HCT116 (cell line): ENCODE measurements at regions not wholly inside any gene's neighbourhood (a gene's known extent, or its start where the extent isn't known, plus 50 kb on each side); places are given as distances from the start of the nearest gene placed in this dataset.

Experiments
- ATAC-seq: fragments of 200-7000 bp; cut with Tn5 transposase; 2 replicates; pipeline ENCODE4 v1.9.1; 2020; ENCODE audit warnings: mild to moderate bottlenecking, moderate library complexity
- BruUV-seq: library from RNA; stranded (reverse); fragments of 400-500 nt; replicated peaks from 2 replicates; lab custom pipeline; 2021; lab: Mats Ljungman, UMichigan
- CTCF ChIA-PET: fragments of 300-600 bp; sonication (Branson Sonifier 250); formaldehyde crosslinking; loops from one replicate; lab custom pipeline; 2021; ENCODE audit warnings: antibody characterized with exemption; lab: Charles Lee
- POLR2A ChIA-PET: fragments of 300-600, 350-600 bp; sonication (Branson Sonifier 250); formaldehyde crosslinking; loops from one replicate; lab custom pipeline; 2021; ENCODE audit warnings: antibody characterized with exemption; lab: Charles Lee
- RAD21 ChIA-PET, 2 experiments: fragments of 300-600 bp; sonication (Branson Sonifier 250); formaldehyde crosslinking; loops; one replicate each; lab custom pipeline; 2023; ENCODE audit warnings: low total read pairs in 2 of 2; ENCODE audit not compliant: uncharacterized antibody in 2 of 2, unreplicated experiment in 2 of 2, low non-redundant PET in 1 of 2; lab: Charles Lee
- DNase-seq: peaks from one replicate; pipeline ENCODE4 v3.0.0-alpha.2; 2010; ENCODE audit warnings: low read depth, low spot score
- H2AFZ ChIP-seq: fragments of 200-600 bp; shearing (Covaris generic), sonication (generic); 2 replicates; pipeline ENCODE4 v1.6.1; 2017; ENCODE audit warnings: low read depth, mixed run types, mixed read lengths, antibody characterized with exemption, low read length; ENCODE audit not compliant: poor library complexity, severe bottlenecking
- H3K27ac ChIP-seq: 2 replicates; pipeline ENCODE4 v1.5.1; 2012; ENCODE audit warnings: low read depth, low read length
- H3K27me3 ChIP-seq: fragments of 200-600 bp; sonication (generic); 2 replicates; pipeline ENCODE4 v1.6.1; 2016; ENCODE audit warnings: mixed run types, low read length, mixed read lengths; ENCODE audit not compliant: insufficient read depth
- H3K36me3 ChIP-seq, 2 experiments: fragments of 200-500 bp in 1 of 2; fragments of 200-600 bp in 1 of 2; sonication (Bioruptor generic) in 1 of 2; sonication (generic) in 1 of 2; 2 replicates each; pipeline versions ENCODE4 v1.5.1 to v1.6.1; 2014 to 2016; ENCODE audit warnings: low read length in 2 of 2, inconsistent platforms in 1 of 2, mixed read lengths in 1 of 2, mixed run types in 1 of 2; ENCODE audit not compliant: insufficient read depth in 2 of 2, control insufficient read depth in 1 of 2
- H3K4me1 ChIP-seq, 2 experiments: fragments of 200-600 bp in 1 of 2; sonication (generic) in 1 of 2; 2 replicates each; pipeline versions ENCODE4 v1.5.1 to v1.6.1; 2012 to 2017; ENCODE audit warnings: low read length in 2 of 2, inconsistent platforms in 1 of 2, mild to moderate bottlenecking in 1 of 2, mixed read lengths in 1 of 2, mixed run types in 1 of 2, moderate library complexity in 1 of 2; ENCODE audit not compliant: insufficient read depth in 2 of 2, control insufficient read depth in 1 of 2
- H3K4me2 ChIP-seq: fragments of 200-600 bp; sonication (generic); 2 replicates; pipeline ENCODE4 v1.6.1; 2017; ENCODE audit warnings: mixed run types, low read length, mixed read lengths
- H3K4me3 ChIP-seq, 2 experiments: fragments of 200-600 bp in 1 of 2; sonication (generic) in 1 of 2; replicated peaks in 1 of 2; 2 replicates each; pipeline ENCODE4 v1.5.1; 2011 to 2016; ENCODE audit warnings: low read length in 2 of 2, control low read depth in 1 of 2, low read depth in 1 of 2, mild to moderate bottlenecking in 1 of 2, mixed read lengths in 1 of 2, mixed run types in 1 of 2
- H3K79me2 ChIP-seq: fragments of 200-600 bp; sonication (generic); 2 replicates; pipeline ENCODE4 v1.6.1; 2017; ENCODE audit warnings: mild to moderate bottlenecking, mixed run types, low read length, moderate library complexity, mixed read lengths; ENCODE audit not compliant: insufficient read depth
- H3K9ac ChIP-seq: fragments of 200-600 bp; sonication (generic); 2 replicates; pipeline ENCODE4 v1.6.1; 2016; ENCODE audit warnings: low read length, mixed read lengths
- H3K9me2 ChIP-seq: fragments of 200-600 bp; sonication (generic), shearing (Covaris generic); 2 replicates; pipeline ENCODE4 v1.6.1; 2017; ENCODE audit warnings: mixed run types, mild to moderate bottlenecking, moderate library complexity; ENCODE audit not compliant: insufficient read depth
- H3K9me3 ChIP-seq, 2 experiments: fragments of 200-500 bp in 1 of 2; fragments of 200-600 bp in 1 of 2; sonication (Bioruptor generic) in 1 of 2; sonication (generic) in 1 of 2; 2 replicates each; pipeline ENCODE4 v1.6.1; 2014 to 2017; ENCODE audit warnings: low read length in 2 of 2, mixed read lengths in 2 of 2, inconsistent platforms in 1 of 2, low read depth in 1 of 2, mild to moderate bottlenecking in 1 of 2, mixed run types in 1 of 2, moderate library complexity in 1 of 2; ENCODE audit not compliant: control insufficient read depth in 1 of 2, insufficient read depth in 1 of 2
- H4K20me1 ChIP-seq: fragments of 200-600 bp; sonication (generic), shearing (Covaris generic); 2 replicates; pipeline ENCODE4 v1.6.1; 2017; ENCODE audit warnings: mixed run types, mild to moderate bottlenecking, moderate library complexity; ENCODE audit not compliant: insufficient read depth
- EGR1 ChIP-seq: IDR thresholded peaks from 2 replicates; pipeline ENCODE4 v1.6.1; 2012; ENCODE audit warnings: low read depth
- ELF1 ChIP-seq: IDR thresholded peaks from 2 replicates; pipeline ENCODE4 v1.6.1; 2012; ENCODE audit warnings: low read depth, borderline replicate concordance
- FOSL1 ChIP-seq: IDR thresholded peaks from 2 replicates; pipeline ENCODE4 v1.6.1; 2012; ENCODE audit warnings: low read depth
- JUND ChIP-seq: IDR thresholded peaks from 2 replicates; pipeline ENCODE4 v1.6.1; 2012
- MAX ChIP-seq: IDR thresholded peaks from 2 replicates; pipeline ENCODE4 v1.6.1; 2012
- POLR2AphosphoS5 ChIP-seq: IDR thresholded peaks from 2 replicates; pipeline ENCODE4 v1.6.1; 2011; ENCODE audit warnings: mild to moderate bottlenecking, low read depth, low read length, moderate library complexity
- REST ChIP-seq: IDR thresholded peaks from 2 replicates; pipeline ENCODE4 v1.6.1; 2012; ENCODE audit warnings: low read depth
- SP1 ChIP-seq: IDR thresholded peaks from 2 replicates; pipeline ENCODE4 v1.6.1; 2012; ENCODE audit warnings: low read depth
- SRF ChIP-seq: IDR thresholded peaks from 2 replicates; pipeline ENCODE4 v1.6.1; 2012; ENCODE audit warnings: low read depth
- intact Hi-C: fragments of 100-400 bp; cut with micrococcal nuclease; formaldehyde crosslinking; loops from 2 replicates; pipeline ENCODE4 v1.10.0; 2022

GRCh38 chrX:109274806-109275205, 207.1 kb downstream of the GUCY2F start:
- Histone ChIP-seq H3K9me3 (no peaks in the 10 kb centered on the region), H2AFZ (no peak overlapping the region)
- TF ChIP-seq MAX (no peak), ELF1 (no peak), JUND (no peak), POLR2AphosphoS5 (no peak)
- TF ChIP-seq, all 23 proteins: peak for 0
- no peak overlapping the region for H3K27ac ChIP-seq
- H3K9ac ChIP-seq = no peak overlapping the region
- H3K4me3 ChIP-seq = no peak overlapping the region
- BruUV-seq = no TSS peak
- no peak overlapping the region for H3K4me2 ChIP-seq
- POLR2A ChIA-PET = no interaction called here
- H3K4me1 ChIP-seq = peaks cover 0 to 15% of the 10 kb centered on the region in 2 experiments; a peak in 2 of 4 replicates
- CTCF ChIA-PET = no interaction called here
- no peaks in the 10 kb centered on the region for H4K20me1 ChIP-seq
- ATAC-seq (no peak), DNase-seq (no peak)
- H3K27me3 ChIP-seq = no peaks in the 10 kb centered on the region
- no peaks in the 10 kb centered on the region for H3K9me2 ChIP-seq
- H3K36me3 ChIP-seq = no peaks in the 10 kb centered on the region
- no peaks in the 10 kb centered on the region for H3K79me2 ChIP-seq
- intact Hi-C loops = no loop called here
- RAD21 ChIA-PET = no interaction called here

GRCh38 chrX:109270580-109271484, 211.1 kb downstream of the GUCY2F start:
- no peaks in the 10 kb centered on the region for H3K36me3 ChIP-seq
- TF ChIP-seq MAX (0 out of 2 replicates have a peak, but pooled peaks have one; percentile 7), FOSL1 (0 out of 2 replicates have a peak, but pooled peaks have one; percentile 5), REST (no peak), EGR1 (no peak), SP1 (no peak), SRF (no peak)
- TF ChIP-seq, all 23 proteins: peak for 2
- Histone ChIP-seq H3K9me2 (no peaks in the 10 kb centered on the region), H2AFZ (no peak overlapping the region), H3K4me2 (peak overlapping the region; percentile 39), H3K9me3 (no peaks in the 10 kb centered on the region), H3K4me3 (no peak overlapping the region), H3K27ac (no peak overlapping the region), H3K79me2 (no peaks in the 10 kb centered on the region), H3K4me1 (peaks cover 3 to 48% of the 10 kb centered on the region in 2 experiments; a peak in 3 of 4 replicates), H4K20me1 (no peaks in the 10 kb centered on the region), H3K9ac (no peak overlapping the region), H3K27me3 (no peaks in the 10 kb centered on the region)
- intact Hi-C loops = no loop called here
- ChIA-PET RAD21 (no interaction called here), POLR2A (no interaction called here), CTCF (no interaction called here)
- ATAC-seq = peak; percentile 44; the same call in 1 of the 2 replicates
- DNase-seq = peak; percentile 13
- no TSS peak for BruUV-seq
